ENCODE measurements at regions not wholly inside any gene's neighbourhood (a gene's known extent, or its start where the extent isn't known, plus 50 kb on each side); places are given as distances from the start of the nearest gene placed in this dataset.

DNA sequence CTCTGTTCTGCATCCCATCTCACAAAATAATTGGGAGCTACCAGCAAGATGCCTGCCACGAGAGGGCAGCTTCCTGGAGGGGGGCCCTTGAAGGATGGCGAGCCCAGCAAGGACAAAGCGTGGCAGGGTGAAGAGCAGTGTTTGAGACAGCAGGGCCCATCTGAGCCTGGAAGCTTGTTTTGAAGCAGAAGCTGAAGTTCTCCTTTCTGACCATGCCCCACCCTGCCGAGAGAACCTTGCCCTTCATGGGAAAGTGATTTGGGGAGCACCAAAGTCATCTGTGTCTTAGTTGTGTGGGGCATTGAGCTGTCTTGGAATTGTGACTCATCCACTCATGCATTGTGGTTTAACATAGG lies 216.3 kb downstream of the BCL11A start:
- no TSS peak for BruUV-seq (replicated peaks)
- ChIA-PET POLR2A (no interaction called here), CTCF (no interaction called here)
- in situ Hi-C loops (cut with HindIII; ENCODE audit: low pct_unique_long_range_greater_than_20kb, low sequenced_read_pairs), result no loop called here
- Histone ChIP-seq H3K4me1 (ENCODE audit: control insufficient read depth, insufficient read depth, low read length) (no peaks in the 10 kb centered on the region), H3K27me3 (ENCODE audit: control insufficient read depth, insufficient read depth, low read length) (no peaks in the 10 kb centered on the region), H3K9me3 (ENCODE audit: control insufficient read depth, insufficient read depth, low read depth, low read length) (no peaks in the 10 kb centered on the region), H3K27ac (ENCODE audit: low read length) (no peak overlapping the region), H3K4me3 (ENCODE audit: low read depth in 2 of 2, low read length in 2 of 2) (no peak overlapping the region), H3K36me3 (ENCODE audit: control insufficient read depth, insufficient read depth, low read length) (no peaks in the 10 kb centered on the region)
- ATAC-seq (no peak), DNase-seq (ENCODE audit: low read depth, low spot score) (no peak)
- intact Hi-C loops (cut with micrococcal nuclease; ENCODE audit: unreplicated experiment), result no loop called here
- TF ChIP-seq, protein P1, sequence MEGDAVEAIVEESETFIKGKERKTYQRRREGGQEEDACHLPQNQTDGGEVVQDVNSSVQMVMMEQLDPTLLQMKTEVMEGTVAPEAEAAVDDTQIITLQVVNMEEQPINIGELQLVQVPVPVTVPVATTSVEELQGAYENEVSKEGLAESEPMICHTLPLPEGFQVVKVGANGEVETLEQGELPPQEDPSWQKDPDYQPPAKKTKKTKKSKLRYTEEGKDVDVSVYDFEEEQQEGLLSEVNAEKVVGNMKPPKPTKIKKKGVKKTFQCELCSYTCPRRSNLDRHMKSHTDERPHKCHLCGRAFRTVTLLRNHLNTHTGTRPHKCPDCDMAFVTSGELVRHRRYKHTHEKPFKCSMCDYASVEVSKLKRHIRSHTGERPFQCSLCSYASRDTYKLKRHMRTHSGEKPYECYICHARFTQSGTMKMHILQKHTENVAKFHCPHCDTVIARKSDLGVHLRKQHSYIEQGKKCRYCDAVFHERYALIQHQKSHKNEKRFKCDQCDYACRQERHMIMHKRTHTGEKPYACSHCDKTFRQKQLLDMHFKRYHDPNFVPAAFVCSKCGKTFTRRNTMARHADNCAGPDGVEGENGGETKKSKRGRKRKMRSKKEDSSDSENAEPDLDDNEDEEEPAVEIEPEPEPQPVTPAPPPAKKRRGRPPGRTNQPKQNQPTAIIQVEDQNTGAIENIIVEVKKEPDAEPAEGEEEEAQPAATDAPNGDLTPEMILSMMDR (IDR thresholded peaks at IDR 0.05), result no peak
- TF ChIP-seq POLR2AphosphoS5 (IDR thresholded peaks at IDR 0.05; ENCODE audit: low read depth, low read length) (no peak), TCF7L2 (IDR thresholded peaks at IDR 0.05; ENCODE audit: low read depth, low read length) (no peak), SIN3A (IDR thresholded peaks at IDR 0.05; ENCODE audit: borderline replicate concordance, insufficient read depth, low read depth, low read length) (no peak)
- TF ChIP-seq, protein P2, sequence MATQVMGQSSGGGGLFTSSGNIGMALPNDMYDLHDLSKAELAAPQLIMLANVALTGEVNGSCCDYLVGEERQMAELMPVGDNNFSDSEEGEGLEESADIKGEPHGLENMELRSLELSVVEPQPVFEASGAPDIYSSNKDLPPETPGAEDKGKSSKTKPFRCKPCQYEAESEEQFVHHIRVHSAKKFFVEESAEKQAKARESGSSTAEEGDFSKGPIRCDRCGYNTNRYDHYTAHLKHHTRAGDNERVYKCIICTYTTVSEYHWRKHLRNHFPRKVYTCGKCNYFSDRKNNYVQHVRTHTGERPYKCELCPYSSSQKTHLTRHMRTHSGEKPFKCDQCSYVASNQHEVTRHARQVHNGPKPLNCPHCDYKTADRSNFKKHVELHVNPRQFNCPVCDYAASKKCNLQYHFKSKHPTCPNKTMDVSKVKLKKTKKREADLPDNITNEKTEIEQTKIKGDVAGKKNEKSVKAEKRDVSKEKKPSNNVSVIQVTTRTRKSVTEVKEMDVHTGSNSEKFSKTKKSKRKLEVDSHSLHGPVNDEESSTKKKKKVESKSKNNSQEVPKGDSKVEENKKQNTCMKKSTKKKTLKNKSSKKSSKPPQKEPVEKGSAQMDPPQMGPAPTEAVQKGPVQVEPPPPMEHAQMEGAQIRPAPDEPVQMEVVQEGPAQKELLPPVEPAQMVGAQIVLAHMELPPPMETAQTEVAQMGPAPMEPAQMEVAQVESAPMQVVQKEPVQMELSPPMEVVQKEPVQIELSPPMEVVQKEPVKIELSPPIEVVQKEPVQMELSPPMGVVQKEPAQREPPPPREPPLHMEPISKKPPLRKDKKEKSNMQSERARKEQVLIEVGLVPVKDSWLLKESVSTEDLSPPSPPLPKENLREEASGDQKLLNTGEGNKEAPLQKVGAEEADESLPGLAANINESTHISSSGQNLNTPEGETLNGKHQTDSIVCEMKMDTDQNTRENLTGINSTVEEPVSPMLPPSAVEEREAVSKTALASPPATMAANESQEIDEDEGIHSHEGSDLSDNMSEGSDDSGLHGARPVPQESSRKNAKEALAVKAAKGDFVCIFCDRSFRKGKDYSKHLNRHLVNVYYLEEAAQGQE (IDR thresholded peaks at IDR 0.05; ENCODE audit: insufficient read depth in 1 of 2, low read depth in 2 of 2, low read length in 1 of 2), result no peak

DNA sequence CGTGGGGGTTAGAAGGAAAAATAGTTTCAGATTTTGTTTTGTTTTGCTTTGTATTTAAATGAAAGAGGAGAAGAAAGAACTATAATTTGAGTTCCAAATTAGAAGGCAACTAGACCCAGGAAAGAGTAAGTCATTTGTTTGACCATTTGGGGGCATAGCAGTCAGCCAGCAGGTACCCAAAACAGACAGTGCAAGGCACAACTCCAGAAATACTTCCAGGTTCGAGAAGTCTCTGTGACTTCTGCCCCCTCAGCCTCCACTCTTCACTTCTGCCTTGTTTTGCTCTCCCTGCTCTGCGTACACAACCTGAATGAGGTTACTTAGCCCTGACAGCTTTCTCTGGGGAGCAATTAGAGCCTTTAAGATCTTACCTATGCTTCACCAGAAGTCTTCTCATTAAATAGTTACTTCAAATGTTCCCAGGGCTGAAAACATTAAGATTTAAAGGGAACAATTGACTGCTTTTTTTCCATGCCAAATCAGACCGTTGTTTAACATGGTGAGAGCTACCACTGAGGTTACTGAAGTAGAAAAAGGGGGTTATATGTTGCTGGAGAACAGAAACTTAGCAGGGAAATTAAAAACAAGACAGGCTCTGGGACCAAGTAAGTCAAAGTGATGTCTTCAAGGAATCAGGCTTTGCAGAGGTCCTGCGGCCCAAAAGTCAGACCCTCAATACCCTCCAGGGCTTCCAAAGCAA lies 216.9 kb downstream of the BCL11A start:
- DNase-seq (ENCODE audit: low read depth, low spot score) (no peak), ATAC-seq (no peak)
- intact Hi-C loops (cut with micrococcal nuclease; ENCODE audit: unreplicated experiment), result no loop called here
- Histone ChIP-seq H3K9me3 (ENCODE audit: control insufficient read depth, insufficient read depth, low read depth, low read length) (no peaks in the 10 kb centered on the region), H3K36me3 (ENCODE audit: control insufficient read depth, insufficient read depth, low read length) (no peaks in the 10 kb centered on the region), H3K27ac (ENCODE audit: low read length) (no peak overlapping the region), H3K4me3 (ENCODE audit: low read depth in 2 of 2, low read length in 2 of 2) (no peak overlapping the region), H3K27me3 (ENCODE audit: control insufficient read depth, insufficient read depth, low read length) (no peaks in the 10 kb centered on the region), H3K4me1 (ENCODE audit: control insufficient read depth, insufficient read depth, low read length) (no peaks in the 10 kb centered on the region)
- in situ Hi-C loops (cut with HindIII; ENCODE audit: low pct_unique_long_range_greater_than_20kb, low sequenced_read_pairs), result no loop called here
- BruUV-seq (replicated peaks), result no TSS peak
- POLR2A ChIA-PET, result no interaction called here
- TF ChIP-seq SIN3A (IDR thresholded peaks at IDR 0.05; ENCODE audit: borderline replicate concordance, insufficient read depth, low read depth, low read length), result no peak
- no peak for TF ChIP-seq TCF7L2 (IDR thresholded peaks at IDR 0.05; ENCODE audit: low read depth, low read length)
- no peak for TF ChIP-seq POLR2AphosphoS5 (IDR thresholded peaks at IDR 0.05; ENCODE audit: low read depth, low read length)
- TF ChIP-seq, protein P2 (IDR thresholded peaks at IDR 0.05; ENCODE audit: insufficient read depth in 1 of 2, low read depth in 2 of 2, low read length in 1 of 2), result no peak
- TF ChIP-seq, protein P1 (IDR thresholded peaks at IDR 0.05), result no peak
- CTCF ChIA-PET, result no interaction called here
